Muscle layer of duodenum (tissue), 2 donors: ENCODE measurements at regions not wholly inside any gene's neighbourhood (a gene's known extent, or its start where the extent isn't known, plus 50 kb on each side); places are given as distances from the start of the nearest gene placed in this dataset.

Experiments
- H3K27ac ChIP-seq: one replicate; pipeline ENCODE4 v1.7.0; 2013; ENCODE audit warnings: mild to moderate bottlenecking, low read length
- H3K27me3 ChIP-seq: one replicate; pipeline ENCODE4 v1.7.0; 2013; ENCODE audit warnings: low read depth, mild to moderate bottlenecking, control low read depth, low read length
- H3K36me3 ChIP-seq, 2 donors: one replicate each; pipeline ENCODE4 v1.7.0; 2013; ENCODE audit warnings: low read length in 2 of 2, control low read depth in 1 of 2, mild to moderate bottlenecking in 1 of 2; ENCODE audit not compliant: insufficient read depth in 2 of 2, control insufficient read depth in 1 of 2
- H3K4me1 ChIP-seq, 2 donors: one replicate each; pipeline ENCODE4 v1.7.0; 2013; ENCODE audit warnings: low read length in 2 of 2, mild to moderate bottlenecking in 2 of 2, control low read depth in 1 of 2, moderate library complexity in 1 of 2; ENCODE audit not compliant: insufficient read depth in 2 of 2, control insufficient read depth in 1 of 2
- H3K4me3 ChIP-seq, 2 donors: one replicate each; pipeline ENCODE4 v1.7.0; 2013; ENCODE audit warnings: low read length in 2 of 2, low read depth in 1 of 2, mild to moderate bottlenecking in 1 of 2
- H3K9me3 ChIP-seq, 2 donors: one replicate each; pipeline ENCODE4 v1.7.0; 2013; ENCODE audit warnings: low read length in 2 of 2, control low read depth in 1 of 2, mild to moderate bottlenecking in 1 of 2; ENCODE audit not compliant: control insufficient read depth in 1 of 2
- donor health status: healthy.

DNA sequence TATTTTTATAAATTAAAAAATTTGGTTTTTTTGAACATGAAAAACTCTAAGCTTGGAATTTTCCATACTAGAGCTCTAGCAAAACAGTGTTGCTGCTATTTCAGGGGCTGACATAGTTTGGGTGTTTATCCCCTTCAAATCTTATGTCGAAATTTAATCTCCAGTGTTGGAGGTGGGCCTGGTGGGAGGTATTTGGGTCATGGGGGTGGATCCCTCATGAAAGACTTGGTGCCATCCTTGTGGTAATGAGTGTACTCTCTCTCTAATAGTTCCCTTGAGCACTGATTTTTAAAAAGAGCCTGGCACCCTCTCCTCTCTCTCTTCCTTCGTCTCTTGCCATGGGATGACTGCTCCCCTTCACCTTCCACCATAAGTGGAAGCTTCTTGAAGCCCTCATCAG lies 244.6 kb upstream of the UBE2E3 start:
- H3K4me1 ChIP-seq, result no peaks in the 10 kb centered on the region
- H3K27ac ChIP-seq, result no peak overlapping the region
- no peak overlapping the region for H3K4me3 ChIP-seq
- no peaks in the 10 kb centered on the region for H3K9me3 ChIP-seq
- no peaks in the 10 kb centered on the region for H3K27me3 ChIP-seq
- H3K36me3 ChIP-seq, result no peaks in the 10 kb centered on the region

DNA sequence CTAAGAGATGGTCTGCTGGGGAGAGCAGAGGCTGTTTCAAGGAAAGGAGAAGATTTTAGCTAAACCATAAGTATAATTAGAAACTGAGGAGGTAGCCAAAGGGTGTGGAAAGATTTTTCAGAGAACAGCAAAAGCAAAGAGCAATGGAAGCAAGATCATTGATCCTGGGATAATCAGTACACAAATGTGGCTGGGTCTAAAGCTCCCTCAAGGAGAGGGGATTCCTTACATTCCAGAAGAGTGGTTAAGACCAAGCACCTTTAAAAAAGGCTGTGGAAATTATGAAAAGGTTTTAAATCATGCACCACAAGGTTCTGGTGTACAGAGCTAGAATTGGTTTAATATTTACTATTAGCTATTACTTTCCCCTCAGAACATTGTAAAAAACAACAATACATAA lies 246.0 kb upstream of the UBE2E3 start:
- H3K4me1 ChIP-seq, result no peaks in the 10 kb centered on the region
- no peak overlapping the region for H3K4me3 ChIP-seq
- H3K9me3 ChIP-seq, result no peaks in the 10 kb centered on the region
- H3K27me3 ChIP-seq, result no peaks in the 10 kb centered on the region
- H3K36me3 ChIP-seq, result no peaks in the 10 kb centered on the region
- H3K27ac ChIP-seq, result no peak overlapping the region

DNA sequence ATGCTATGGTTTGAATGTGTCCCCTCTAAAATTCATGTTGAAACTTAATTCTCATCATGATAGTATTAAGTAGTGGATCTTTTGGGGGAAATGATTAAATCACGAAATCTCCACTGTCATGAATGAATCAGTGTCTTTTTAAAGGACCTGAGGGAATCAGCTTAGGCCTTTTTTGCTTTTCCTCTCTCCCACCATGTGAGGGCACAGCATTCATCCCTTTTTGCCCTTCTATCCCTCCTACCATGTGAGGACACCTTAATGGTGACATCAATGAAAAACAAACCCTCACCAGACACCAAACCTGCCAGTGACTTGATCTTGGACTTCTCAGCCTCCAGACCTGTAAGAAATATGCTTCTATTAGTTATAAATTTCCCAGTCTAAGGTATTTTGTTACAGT lies 247.1 kb upstream of the UBE2E3 start:
- Histone ChIP-seq H3K4me3 (no peak overlapping the region), H3K27ac (no peak overlapping the region), H3K36me3 (no peaks in the 10 kb centered on the region), H3K4me1 (no peaks in the 10 kb centered on the region), H3K9me3 (no peaks in the 10 kb centered on the region), H3K27me3 (no peaks in the 10 kb centered on the region)

DNA sequence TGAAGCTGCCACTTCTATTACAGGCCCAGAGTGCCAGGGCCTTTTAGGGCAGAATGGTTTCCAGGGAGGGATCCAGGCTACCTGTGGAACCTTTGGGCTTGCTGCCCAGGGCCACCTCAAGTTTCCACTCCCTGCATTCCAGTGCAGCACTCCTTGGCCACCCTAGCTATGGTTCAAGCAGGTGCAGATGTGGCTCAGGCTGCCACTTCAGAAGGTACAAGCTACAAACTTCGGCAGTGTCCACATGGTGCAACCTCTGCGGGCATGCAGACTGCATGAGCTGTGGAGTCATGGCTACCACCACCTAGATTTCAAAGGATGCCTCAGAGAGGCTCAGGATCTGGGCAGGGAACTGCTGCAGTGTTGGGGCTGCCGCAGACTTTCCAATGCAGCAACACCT lies 248.1 kb upstream of the UBE2E3 start:
- H3K4me1 ChIP-seq, result no peaks in the 10 kb centered on the region
- H3K36me3 ChIP-seq, result no peaks in the 10 kb centered on the region
- no peak overlapping the region for H3K27ac ChIP-seq
- no peaks in the 10 kb centered on the region for H3K27me3 ChIP-seq
- H3K9me3 ChIP-seq, result no peaks in the 10 kb centered on the region
- H3K4me3 ChIP-seq, result no peak overlapping the region

DNA sequence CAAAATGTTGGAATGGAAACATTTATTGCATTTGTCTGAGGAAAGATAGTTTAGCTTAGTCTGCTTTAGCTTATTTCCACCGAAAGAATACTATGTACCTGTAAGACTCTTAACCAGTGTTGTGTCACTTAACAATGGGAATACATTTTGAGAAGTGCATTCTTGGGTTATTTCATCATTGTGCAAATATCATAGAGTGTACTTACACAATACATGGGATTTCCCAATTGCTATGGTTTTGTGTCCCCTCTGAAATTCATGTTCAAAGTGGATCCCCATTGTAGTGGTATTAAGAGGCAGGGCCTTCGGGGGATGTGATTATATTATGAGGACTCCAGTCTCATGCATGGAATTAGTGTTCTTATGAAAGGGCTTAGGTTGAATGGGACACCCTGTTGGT lies 249.4 kb upstream of the UBE2E3 start:
- no peaks in the 10 kb centered on the region for H3K9me3 ChIP-seq
- H3K36me3 ChIP-seq, result no peaks in the 10 kb centered on the region
- H3K27me3 ChIP-seq, result no peaks in the 10 kb centered on the region
- H3K4me1 ChIP-seq, result no peaks in the 10 kb centered on the region
- H3K4me3 ChIP-seq, result no peak overlapping the region
- H3K27ac ChIP-seq, result no peak overlapping the region

DNA sequence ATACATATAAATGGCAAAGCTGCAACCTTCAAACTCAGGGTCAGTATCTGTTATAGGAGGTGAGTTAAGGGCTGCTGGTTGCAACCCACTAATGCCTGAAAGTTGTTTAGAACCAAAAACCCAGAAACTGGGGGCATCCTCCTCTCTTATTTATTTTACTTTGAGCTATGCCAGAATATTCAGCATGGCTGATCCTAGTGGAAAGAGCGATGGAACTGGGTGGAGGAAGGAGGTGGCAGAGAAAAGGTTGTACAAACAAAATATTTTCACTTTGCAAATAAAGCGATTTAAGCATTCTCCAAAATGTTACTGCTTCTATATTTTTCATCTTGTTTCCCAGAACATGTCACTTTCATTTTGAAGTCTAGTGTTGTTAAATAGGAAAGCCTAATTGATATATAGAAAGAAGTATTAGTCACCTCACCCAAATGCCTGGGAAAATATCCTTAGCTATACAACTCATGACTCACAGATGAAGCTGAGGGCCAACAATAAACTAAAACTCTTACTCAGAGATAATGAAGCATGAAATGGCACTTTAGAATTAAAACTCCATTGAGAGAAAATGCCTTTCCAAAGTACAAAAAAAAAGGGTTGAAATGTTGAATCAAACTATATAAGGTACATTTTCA lies 251.4 kb upstream of the UBE2E3 start:
- no peak overlapping the region for H3K4me3 ChIP-seq
- no peaks in the 10 kb centered on the region for H3K27me3 ChIP-seq
- H3K9me3 ChIP-seq, result no peaks in the 10 kb centered on the region
- H3K4me1 ChIP-seq, result no peaks in the 10 kb centered on the region
- H3K36me3 ChIP-seq, result no peaks in the 10 kb centered on the region
- H3K27ac ChIP-seq, result no peak overlapping the region

DNA sequence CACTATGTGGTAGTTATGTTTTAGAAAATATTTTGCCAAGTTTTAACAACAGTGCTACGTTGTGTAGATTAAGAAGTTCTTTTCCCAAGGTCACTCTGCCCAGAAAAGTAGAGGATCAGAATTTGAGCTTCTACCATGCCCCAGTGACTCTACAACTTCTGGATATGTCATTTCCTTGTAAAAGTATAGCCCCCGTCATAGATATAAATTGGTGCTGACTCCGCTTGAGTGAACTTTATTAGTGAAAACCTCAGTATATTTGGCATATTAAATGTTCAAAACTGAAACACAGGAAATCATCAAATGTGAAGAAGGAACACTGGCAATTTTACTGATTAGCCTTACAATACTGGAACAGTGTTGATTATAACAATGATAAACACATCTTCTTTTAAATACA lies 256.7 kb upstream of the UBE2E3 start:
- no peak overlapping the region for H3K4me3 ChIP-seq
- H3K27ac ChIP-seq, result no peak overlapping the region
- no peaks in the 10 kb centered on the region for H3K27me3 ChIP-seq

DNA sequence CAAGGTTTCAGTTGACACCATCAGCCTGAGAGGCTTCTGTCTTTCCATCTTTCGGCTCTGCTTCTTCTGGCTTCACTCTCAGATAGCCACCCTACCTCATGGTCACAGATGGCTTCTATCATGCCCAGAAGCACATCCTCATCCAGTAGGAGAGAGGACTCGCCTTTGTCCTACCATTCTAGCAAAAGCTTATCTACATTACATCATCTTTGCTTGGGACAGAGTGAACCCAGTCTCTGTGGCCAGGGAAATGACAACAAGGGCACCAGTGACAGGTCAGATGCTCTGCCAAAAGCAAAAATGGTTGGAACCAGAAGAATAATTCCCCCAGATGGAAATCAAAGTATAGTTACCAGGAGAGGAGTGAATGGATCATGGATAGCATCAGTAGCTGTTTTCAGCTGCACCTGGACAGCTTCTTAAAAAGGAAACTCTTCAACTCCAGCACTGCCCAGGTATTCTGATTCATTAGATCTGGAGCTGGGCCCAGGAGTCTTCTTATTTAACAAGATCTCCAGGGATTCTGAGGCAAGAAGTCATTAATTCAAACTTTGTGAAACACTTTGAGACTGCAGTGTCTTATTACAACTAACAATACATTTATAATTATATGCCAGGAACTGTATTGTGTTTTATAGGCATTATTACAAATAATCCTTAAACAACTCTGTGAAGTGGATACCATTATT lies 257.7 kb upstream of the UBE2E3 start:
- no peaks in the 10 kb centered on the region for H3K4me1 ChIP-seq
- H3K36me3 ChIP-seq, result no peaks in the 10 kb centered on the region
- H3K27me3 ChIP-seq, result no peaks in the 10 kb centered on the region
- no peaks in the 10 kb centered on the region for H3K9me3 ChIP-seq
- no peak overlapping the region for H3K27ac ChIP-seq
- no peak overlapping the region for H3K4me3 ChIP-seq

More for the DNA sequence above, 256.7 kb upstream of the UBE2E3 start:
- Histone ChIP-seq H3K4me1 (no peaks in the 10 kb centered on the region), H3K36me3 (no peaks in the 10 kb centered on the region), H3K9me3 (no peaks in the 10 kb centered on the region)

DNA sequence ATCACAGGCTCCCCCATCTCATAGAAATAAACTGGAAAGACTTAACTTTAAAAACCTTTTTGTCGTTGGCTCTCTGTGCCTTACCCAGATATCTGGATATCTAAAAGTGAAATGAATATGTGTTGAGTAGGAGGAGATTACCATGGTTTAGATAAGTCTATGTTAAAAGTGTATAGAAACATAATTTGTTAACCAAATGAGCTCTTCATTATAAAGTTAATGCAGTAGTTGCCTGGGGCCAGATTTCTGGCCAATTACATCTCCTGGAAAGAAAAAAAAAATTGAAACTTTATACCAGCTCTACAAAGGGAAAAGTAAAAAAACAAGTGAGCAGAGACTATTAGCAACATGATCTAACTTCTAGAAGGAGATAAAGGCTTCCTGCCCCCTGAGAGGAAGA lies 259.6 kb upstream of the UBE2E3 start:
- Histone ChIP-seq H3K27ac (no peak overlapping the region), H3K4me1 (no peaks in the 10 kb centered on the region), H3K4me3 (no peak overlapping the region), H3K27me3 (no peaks in the 10 kb centered on the region), H3K36me3 (no peaks in the 10 kb centered on the region), H3K9me3 (no peaks in the 10 kb centered on the region)

DNA sequence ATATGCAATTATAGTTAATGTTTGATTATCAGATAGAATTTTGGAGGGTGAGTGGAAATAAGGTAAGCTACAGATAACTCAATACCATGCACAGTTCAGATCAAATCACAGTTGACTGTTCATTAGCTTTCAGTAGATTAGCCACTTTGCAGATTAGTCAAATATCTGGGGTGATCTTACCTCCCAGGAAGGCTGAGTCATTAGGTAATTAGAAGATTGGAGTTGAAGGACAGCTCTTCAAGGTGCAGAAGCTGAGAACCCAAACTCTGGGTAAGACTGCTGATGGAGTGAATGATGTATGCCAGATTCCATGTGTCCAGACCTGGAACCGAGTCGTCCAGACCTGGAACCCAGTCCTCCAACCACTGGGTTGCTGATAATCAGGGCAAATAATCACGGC lies 262.8 kb upstream of the UBE2E3 start:
- no peak overlapping the region for H3K27ac ChIP-seq

DNA sequence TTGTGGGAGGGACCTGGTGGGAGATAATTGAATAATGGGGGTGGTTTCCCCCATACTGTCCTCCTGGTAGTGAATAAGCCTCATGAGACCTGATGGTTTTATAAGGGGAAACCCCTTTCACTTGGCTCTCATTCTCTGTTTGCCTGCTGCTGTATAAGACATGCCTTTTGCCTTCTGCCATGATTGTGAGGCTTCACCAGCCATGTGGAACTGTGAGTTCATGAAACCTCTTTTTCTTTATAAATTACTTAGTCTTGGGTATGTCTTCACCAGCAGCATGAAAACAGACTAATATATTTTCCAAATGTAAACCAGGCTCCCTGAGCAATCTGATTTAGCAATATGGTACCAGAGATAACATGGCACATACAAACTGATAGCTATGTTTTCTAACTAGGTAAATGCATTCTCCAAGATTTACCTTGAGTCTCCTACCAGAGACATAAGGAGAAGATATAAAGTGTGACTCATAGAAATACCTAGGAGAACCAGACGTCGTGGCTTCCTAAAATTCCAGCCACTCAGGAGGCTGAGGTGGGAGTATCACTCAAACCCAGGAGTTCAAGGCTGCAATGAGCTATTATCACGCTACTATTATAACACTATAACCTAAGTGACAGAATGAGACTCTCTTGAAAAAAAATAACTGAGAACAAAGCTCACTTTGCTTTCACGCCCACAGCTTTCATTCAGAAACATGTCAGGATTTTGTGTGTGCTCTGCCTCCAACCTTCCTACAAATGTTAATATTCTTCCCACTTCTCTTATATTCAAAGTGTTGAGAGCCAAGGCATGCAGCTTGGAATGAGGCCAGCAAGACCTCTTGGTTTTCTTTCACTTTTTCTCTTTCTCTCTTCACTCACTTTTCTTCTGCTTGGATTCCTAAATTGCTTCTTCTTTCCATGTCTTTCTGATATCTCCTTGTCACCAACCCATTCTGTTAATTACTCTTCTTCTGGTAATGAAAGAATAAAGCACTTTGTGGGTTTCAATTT lies 263.9 kb upstream of the UBE2E3 start:
- Histone ChIP-seq H3K27ac (no peak overlapping the region), H3K4me1 (no peaks in the 10 kb centered on the region), H3K27me3 (no peaks in the 10 kb centered on the region), H3K9me3 (no peaks in the 10 kb centered on the region), H3K36me3 (no peaks in the 10 kb centered on the region), H3K4me3 (no peak overlapping the region)

More for the DNA sequence above, 262.8 kb upstream of the UBE2E3 start:
- no peaks in the 10 kb centered on the region for H3K4me1 ChIP-seq
- no peaks in the 10 kb centered on the region for H3K9me3 ChIP-seq
- H3K27me3 ChIP-seq, result no peaks in the 10 kb centered on the region
- no peak overlapping the region for H3K4me3 ChIP-seq
- no peaks in the 10 kb centered on the region for H3K36me3 ChIP-seq
